WTC11 (cell line): ENCODE measurements at regions not wholly inside any gene's neighbourhood (a gene's known extent, or its start where the extent isn't known, plus 50 kb on each side); places are given as distances from the start of the nearest gene placed in this dataset.

Experiments
- ATF6 ChIP-seq: sonication (generic); formaldehyde crosslinking; IDR thresholded peaks from 2 replicates; pipeline ENCODE4 v1.8.1; 2023; ENCODE audit warnings: mild to moderate bottlenecking, missing genetic modification reagents
- CTCF ChIP-seq: fragments of 200-600 bp; IDR thresholded peaks from 2 replicates; pipeline ENCODE4 v1.8.0; 2022; ENCODE audit warnings: antibody characterized with exemption
- FOXP1 ChIP-seq: sonication (generic); formaldehyde crosslinking; IDR thresholded peaks from 2 replicates; pipeline ENCODE4 v1.8.0; 2022; ENCODE audit warnings: missing genetic modification reagents, mild to moderate bottlenecking, moderate library complexity, borderline replicate concordance
- HMGXB4 ChIP-seq: sonication (generic); formaldehyde crosslinking; IDR thresholded peaks from 2 replicates; pipeline ENCODE4 v1.8.1; 2023; ENCODE audit warnings: mild to moderate bottlenecking, moderate library complexity, missing genetic modification reagents
- IRF2 ChIP-seq: sonication (generic); formaldehyde crosslinking; IDR thresholded peaks from 2 replicates; pipeline ENCODE4 v1.8.0; 2022; ENCODE audit warnings: low read depth, missing genetic modification reagents, borderline replicate concordance
- NFYB ChIP-seq: sonication (generic); formaldehyde crosslinking; conservative IDR thresholded peaks from 2 replicates; pipeline ENCODE4 v1.8.0; 2022; ENCODE audit warnings: low read depth, missing genetic modification reagents
- NR2C2 ChIP-seq: sonication (generic); formaldehyde crosslinking; IDR thresholded peaks from 2 replicates; pipeline ENCODE4 v1.8.0; 2022; ENCODE audit warnings: mild to moderate bottlenecking, missing genetic modification reagents
- NR3C1 ChIP-seq: sonication (generic); formaldehyde crosslinking; conservative IDR thresholded peaks from 2 replicates; pipeline ENCODE4 v1.8.1; 2023; ENCODE audit warnings: low read depth, mild to moderate bottlenecking, missing genetic modification reagents
- PREB ChIP-seq: sonication (generic); formaldehyde crosslinking; IDR thresholded peaks from 2 replicates; pipeline ENCODE4 v1.8.1; 2022; ENCODE audit warnings: mild to moderate bottlenecking, missing genetic modification reagents, moderate library complexity, borderline replicate concordance
- ZBTB43 ChIP-seq: sonication (generic); formaldehyde crosslinking; IDR thresholded peaks from 2 replicates; pipeline ENCODE4 v1.8.1; 2023; ENCODE audit warnings: mild to moderate bottlenecking, missing genetic modification reagents

- TF ChIP-seq IRF2 (CRISPR knock-in tag) = no peak
- no peak for TF ChIP-seq CTCF
- TF ChIP-seq NR2C2 = no peak
- no peak for TF ChIP-seq NR3C1 (CRISPR knock-in tag)
- no peak for TF ChIP-seq ATF6 (CRISPR knock-in tag)
- TF ChIP-seq NFYB (CRISPR knock-in tag) = no peak
- no peak for TF ChIP-seq FOXP1
- no peak for TF ChIP-seq HMGXB4 (CRISPR knock-in tag)
- TF ChIP-seq PREB (CRISPR knock-in tag) = no peak
- no peak for TF ChIP-seq ZBTB43 (CRISPR knock-in tag)
Measured at GRCh38 chr5:89204756-89205155, 321.8 kb upstream of the MEF2C start.
